HEK293 (cell line): ENCODE measurements at regions not wholly inside any gene's neighbourhood (a gene's known extent, or its start where the extent isn't known, plus 50 kb on each side); places are given as distances from the start of the nearest gene placed in this dataset.
A peak's percentile ranks its signal among the peaks of the same experiment; 100 is the strongest.

ENCODE experiments used
- CTCF ChIA-PET: fragments of 350-600 bp; formaldehyde crosslinking; extraction: SDS; loops from one replicate; lab custom pipeline; 2021; ENCODE audit warnings: antibody characterized with exemption; lab: Yijun Ruan, JAX
- POLR2A ChIA-PET: fragments of 300-600 bp; formaldehyde crosslinking; extraction: SDS; loops from one replicate; lab custom pipeline; 2020; ENCODE audit warnings: antibody characterized with exemption, inconsistent platforms; lab: Yijun Ruan, JAX
- H3K27ac ChIP-seq: fragments of 200-500 bp; sonication (Bioruptor generic); 2 replicates; pipeline ENCODE4 v1.5.1; 2014; ENCODE audit warnings: low read depth, low read length, control low read depth, inconsistent platforms; ENCODE audit errors: extremely low read depth
- H3K36me3 ChIP-seq, 2 experiments: fragments of 200-500 bp in 1 of 2; sonication (Bioruptor generic) in 1 of 2; 1 replicate in 1 of 2; 2 replicates in 1 of 2; pipeline ENCODE4 v1.5.1; 2014 to 2017; ENCODE audit warnings: inconsistent platforms in 2 of 2, low read length in 2 of 2; ENCODE audit not compliant: control insufficient read depth in 2 of 2, insufficient read depth in 1 of 2
- H3K4me1 ChIP-seq: fragments of 200-500 bp; sonication (Bioruptor generic); 2 replicates; pipeline ENCODE4 v1.5.1; 2014; ENCODE audit warnings: mild to moderate bottlenecking, low read length, inconsistent platforms; ENCODE audit not compliant: control insufficient read depth, insufficient read depth
- H3K4me3 ChIP-seq: 2 replicates; pipeline ENCODE4 v1.5.1; 2011; ENCODE audit warnings: low read depth, mild to moderate bottlenecking, control low read depth, low read length, moderate library complexity
- H3K9me3 ChIP-seq: fragments of 200-500 bp; sonication (Bioruptor generic); 2 replicates; pipeline ENCODE4 v1.5.1; 2014; ENCODE audit warnings: low read depth, low read length, inconsistent platforms; ENCODE audit not compliant: control insufficient read depth, insufficient read depth
- KLF8 ChIP-seq: fragments of 450-650 bp; formaldehyde crosslinking; IDR thresholded peaks from 2 replicates; pipeline ENCODE4 v1.5.1; 2016; ENCODE audit warnings: missing biosample characterization, missing genetic modification characterization
- MEIS1 ChIP-seq: sonication (generic); formaldehyde crosslinking; IDR thresholded peaks from 2 replicates; pipeline ENCODE4 v1.8.1; 2022; ENCODE audit warnings: missing genetic modification reagents, mild to moderate bottlenecking, borderline replicate concordance
- PRDM6 ChIP-seq: fragments of 450-650 bp; formaldehyde crosslinking; IDR thresholded peaks from 2 replicates; pipeline ENCODE4 v1.5.1; 2017; ENCODE audit warnings: missing biosample characterization, missing genetic modification characterization
- SCRT1 ChIP-seq: fragments of 450-650 bp; formaldehyde crosslinking; IDR thresholded peaks from 2 replicates; pipeline ENCODE4 v1.5.1; 2016; ENCODE audit warnings: missing biosample characterization, missing genetic modification characterization, borderline replicate concordance
- SCRT2 ChIP-seq: fragments of 450-650 bp; formaldehyde crosslinking; IDR thresholded peaks from 2 replicates; pipeline ENCODE4 v1.5.1; 2016; ENCODE audit warnings: missing biosample characterization, missing genetic modification characterization
- ZBTB20 ChIP-seq: fragments of 450-650 bp; formaldehyde crosslinking; IDR thresholded peaks from 2 replicates; pipeline ENCODE4 v1.5.1; 2016; ENCODE audit warnings: missing biosample characterization, missing genetic modification characterization
- ZBTB7A ChIP-seq: fragments of 450-650 bp; formaldehyde crosslinking; IDR thresholded peaks from 2 replicates; pipeline ENCODE4 v1.5.1; 2016; ENCODE audit warnings: low read depth, missing biosample characterization, missing genetic modification characterization
- ZEB2 ChIP-seq: fragments of 450-650 bp; formaldehyde crosslinking; IDR thresholded peaks from 2 replicates; pipeline ENCODE4 v1.5.1; 2016; ENCODE audit warnings: missing biosample characterization, missing genetic modification characterization
- ZFP41 ChIP-seq: fragments of 450-650 bp; formaldehyde crosslinking; IDR thresholded peaks from 2 replicates; pipeline ENCODE4 v1.5.1; 2016; ENCODE audit warnings: missing biosample characterization, missing genetic modification characterization, borderline replicate concordance
- ZNF175 ChIP-seq: fragments of 450-650 bp; formaldehyde crosslinking; IDR thresholded peaks from 2 replicates; pipeline ENCODE4 v1.5.1; 2016; ENCODE audit warnings: missing biosample characterization, missing genetic modification characterization
- ZNF221 ChIP-seq: fragments of 450-650 bp; formaldehyde crosslinking; IDR thresholded peaks from 2 replicates; pipeline ENCODE4 v1.5.1; 2017; ENCODE audit warnings: missing biosample characterization, missing genetic modification characterization, borderline replicate concordance
- ZNF26 ChIP-seq: fragments of 450-650 bp; formaldehyde crosslinking; IDR thresholded peaks from 2 replicates; pipeline ENCODE4 v1.5.1; 2016; ENCODE audit warnings: missing biosample characterization, missing genetic modification characterization
- ZNF391 ChIP-seq: fragments of 450-650 bp; formaldehyde crosslinking; IDR thresholded peaks from 2 replicates; pipeline ENCODE4 v1.5.1; 2016; ENCODE audit warnings: low read depth, missing biosample characterization, missing genetic modification characterization, borderline replicate concordance
- ZNF558 ChIP-seq: fragments of 450-650 bp; formaldehyde crosslinking; IDR thresholded peaks from 2 replicates; pipeline ENCODE4 v1.5.1; 2016; ENCODE audit warnings: missing biosample characterization, missing genetic modification characterization
- ZNF580 ChIP-seq: fragments of 450-650 bp; formaldehyde crosslinking; IDR thresholded peaks from 2 replicates; pipeline ENCODE4 v1.5.1; 2016; ENCODE audit warnings: missing biosample characterization, missing genetic modification characterization
- ZNF777 ChIP-seq: fragments of 450-650 bp; formaldehyde crosslinking; IDR thresholded peaks from 2 replicates; pipeline ENCODE4 v1.5.1; 2017; ENCODE audit warnings: missing biosample characterization, missing genetic modification characterization, borderline replicate concordance
- ZNF830 ChIP-seq: fragments of 450-650 bp; IDR thresholded peaks from 2 replicates; pipeline ENCODE4 v1.5.0; 2018; ENCODE audit warnings: missing biosample characterization, missing genetic modification characterization, low read depth, mild to moderate bottlenecking, moderate library complexity
- ZSCAN30 ChIP-seq: fragments of 450-650 bp; IDR thresholded peaks from 2 replicates; pipeline ENCODE4 v1.5.1; 2018; ENCODE audit warnings: missing biosample characterization, mild to moderate bottlenecking, missing genetic modification characterization, moderate library complexity
- TF ChIP-seq, protein P1 (sequence below): fragments of 450-650 bp; formaldehyde crosslinking; IDR thresholded peaks from 2 replicates; pipeline ENCODE4 v1.5.1; 2016; ENCODE audit warnings: missing biosample characterization, missing genetic modification characterization
- TF ChIP-seq, protein P2 (sequence below): fragments of 450-650 bp; formaldehyde crosslinking; IDR thresholded peaks from 2 replicates; pipeline ENCODE4 v1.5.1; 2016; ENCODE audit warnings: missing biosample characterization, missing genetic modification characterization

DNA sequence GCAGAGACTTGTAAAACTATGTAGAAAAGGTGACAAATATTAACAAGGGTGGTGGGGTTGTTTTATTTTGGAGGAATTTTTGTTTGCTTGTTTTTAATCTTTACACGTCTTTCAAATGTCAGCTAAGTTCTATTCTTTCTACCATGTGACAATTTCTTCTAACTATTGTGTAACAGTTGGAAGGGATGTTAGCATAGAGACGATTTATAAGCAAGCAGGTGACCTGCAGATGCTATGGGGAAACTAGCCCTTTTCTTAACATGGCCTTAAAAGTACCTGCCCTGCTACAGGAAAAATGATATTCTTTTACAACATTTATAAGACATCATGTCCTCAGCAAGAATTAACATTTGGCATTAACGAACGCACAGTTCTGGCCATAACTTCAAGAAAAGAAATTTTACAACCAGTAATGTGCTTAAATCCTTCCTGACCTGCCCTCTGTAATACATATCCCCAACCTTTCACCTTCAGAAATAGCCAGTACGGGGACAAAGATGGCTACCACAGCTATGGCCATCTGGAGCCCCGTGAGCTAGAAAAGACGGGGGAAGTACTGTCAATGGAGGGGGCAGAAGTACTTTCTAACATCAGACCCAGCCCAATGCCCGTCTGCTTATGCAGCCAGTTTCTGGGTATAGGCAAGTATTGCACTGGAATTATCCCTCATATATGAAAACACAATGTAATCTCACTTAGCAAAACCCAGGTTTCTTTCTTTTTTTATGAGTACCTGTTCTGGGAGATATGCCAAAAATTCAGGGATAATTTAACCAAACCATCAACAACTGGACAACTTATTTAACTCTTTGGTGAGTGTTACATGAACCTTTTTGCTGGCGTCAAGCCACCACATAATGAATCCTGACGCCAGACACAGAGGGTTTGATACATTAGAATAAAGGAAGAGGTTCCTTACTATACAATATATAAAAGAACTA is 67.7 kb upstream of the NR2F2 start:
- no peak overlapping the region for H3K4me3 ChIP-seq
- 0 out of 2 replicates have a peak, but pooled peaks have one; percentile 9 for TF ChIP-seq SCRT1 (tag by site-specific recombination)
- TF ChIP-seq ZNF580 (tag by site-specific recombination) = 0 out of 2 replicates have a peak, but pooled peaks have one; percentile 27
- TF ChIP-seq, protein P1, sequence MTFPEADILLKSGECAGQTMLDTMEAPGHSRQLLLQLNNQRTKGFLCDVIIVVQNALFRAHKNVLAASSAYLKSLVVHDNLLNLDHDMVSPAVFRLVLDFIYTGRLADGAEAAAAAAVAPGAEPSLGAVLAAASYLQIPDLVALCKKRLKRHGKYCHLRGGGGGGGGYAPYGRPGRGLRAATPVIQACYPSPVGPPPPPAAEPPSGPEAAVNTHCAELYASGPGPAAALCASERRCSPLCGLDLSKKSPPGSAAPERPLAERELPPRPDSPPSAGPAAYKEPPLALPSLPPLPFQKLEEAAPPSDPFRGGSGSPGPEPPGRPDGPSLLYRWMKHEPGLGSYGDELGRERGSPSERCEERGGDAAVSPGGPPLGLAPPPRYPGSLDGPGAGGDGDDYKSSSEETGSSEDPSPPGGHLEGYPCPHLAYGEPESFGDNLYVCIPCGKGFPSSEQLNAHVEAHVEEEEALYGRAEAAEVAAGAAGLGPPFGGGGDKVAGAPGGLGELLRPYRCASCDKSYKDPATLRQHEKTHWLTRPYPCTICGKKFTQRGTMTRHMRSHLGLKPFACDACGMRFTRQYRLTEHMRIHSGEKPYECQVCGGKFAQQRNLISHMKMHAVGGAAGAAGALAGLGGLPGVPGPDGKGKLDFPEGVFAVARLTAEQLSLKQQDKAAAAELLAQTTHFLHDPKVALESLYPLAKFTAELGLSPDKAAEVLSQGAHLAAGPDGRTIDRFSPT (tag by site-specific recombination) = no peak
- 0 out of 2 replicates have a peak, but pooled peaks have one; percentile 32 for TF ChIP-seq SCRT2
- no peak for TF ChIP-seq ZNF391
- TF ChIP-seq PRDM6 = peak; percentile 56
- CTCF ChIA-PET = interaction anchor here (0.6 to 0.7 kb wide), 4 partner anchors 65 to 1235 kb away, joined by 3 to 4 read pairs (median 3); no protein-coding TSS in a partner anchor
- H3K9me3 ChIP-seq = no peaks in the 10 kb centered on the region
- POLR2A ChIA-PET = interaction anchor here (1.0 kb wide), 1 partner anchor 68 kb away, joined by 3 read pairs; the partner anchor contains the start of gene NR2F2
- peaks cover 48% of the 10 kb centered on the region for H3K4me1 ChIP-seq
- H3K36me3 ChIP-seq = no peaks in the 10 kb centered on the region
- H3K27ac ChIP-seq = peak overlapping the region; percentile 18

- ChIA-PET POLR2A (interaction anchor here (1.1 to 1.9 kb wide), 3 partner anchors 9 to 62 kb away, joined by 4 to 9 read pairs (median 5); no protein-coding TSS in a partner anchor), CTCF (interaction anchor here (0.5 to 0.9 kb wide), 3 partner anchors 11 to 769 kb away, joined by 3 read pairs; no protein-coding TSS in a partner anchor)
- H3K4me3 ChIP-seq = no peak overlapping the region
Observed at GRCh38 chr15:96264351-96264798, 66.1 kb upstream of the NR2F2 start.

More at GRCh38 chr15:96264351-96264798, 66.1 kb upstream of the NR2F2 start:
- H3K9me3 ChIP-seq = no peaks in the 10 kb centered on the region
- peaks cover 60% of the 10 kb centered on the region for H3K4me1 ChIP-seq
- no peaks in the 10 kb centered on the region for H3K36me3 ChIP-seq
- TF ChIP-seq, protein P2, sequence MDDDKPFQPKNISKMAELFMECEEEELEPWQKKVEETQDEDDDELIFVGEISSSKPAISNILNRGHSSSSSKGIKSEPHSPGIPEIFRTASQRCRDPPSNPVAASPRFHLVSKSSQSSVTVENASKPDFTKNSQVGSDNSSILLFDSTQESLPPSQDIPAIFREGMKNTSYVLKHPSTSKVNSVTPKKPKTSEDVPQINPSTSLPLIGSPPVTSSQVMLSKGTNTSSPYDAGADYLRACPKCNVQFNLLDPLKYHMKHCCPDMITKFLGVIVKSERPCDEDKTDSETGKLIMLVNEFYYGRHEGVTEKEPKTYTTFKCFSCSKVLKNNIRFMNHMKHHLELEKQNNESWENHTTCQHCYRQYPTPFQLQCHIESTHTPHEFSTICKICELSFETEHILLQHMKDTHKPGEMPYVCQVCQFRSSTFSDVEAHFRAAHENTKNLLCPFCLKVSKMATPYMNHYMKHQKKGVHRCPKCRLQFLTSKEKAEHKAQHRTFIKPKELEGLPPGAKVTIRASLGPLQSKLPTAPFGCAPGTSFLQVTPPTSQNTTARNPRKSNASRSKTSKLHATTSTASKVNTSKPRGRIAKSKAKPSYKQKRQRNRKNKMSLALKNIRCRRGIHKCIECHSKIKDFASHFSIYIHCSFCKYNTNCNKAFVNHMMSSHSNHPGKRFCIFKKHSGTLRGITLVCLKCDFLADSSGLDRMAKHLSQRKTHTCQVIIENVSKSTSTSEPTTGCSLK (tag by site-specific recombination) = no peak
- TF ChIP-seq ZBTB20 (tag by site-specific recombination) (peak; percentile 83), ZNF221 (tag by site-specific recombination) (no peak), ZBTB7A (no peak), SCRT2 (peak; percentile 78), ZNF558 (tag by site-specific recombination) (no peak), ZNF830 (no peak), ZSCAN30 (tag by site-specific recombination) (no peak), ZNF777 (tag by site-specific recombination) (no peak), ZEB2 (tag by site-specific recombination) (no peak), MEIS1 (CRISPR knock-in tag) (no peak), ZNF175 (tag by site-specific recombination) (no peak), KLF8 (no peak), ZFP41 (tag by site-specific recombination) (no peak), ZNF26 (tag by site-specific recombination) (no peak)
- H3K27ac ChIP-seq = no peak overlapping the region
